ENCODE measurements at regions not wholly inside any gene's neighbourhood (a gene's known extent, or its start where the extent isn't known, plus 50 kb on each side); places are given as distances from the start of the nearest gene placed in this dataset.

GRCh38 chr18:30709595-30709994, 332.9 kb downstream of the DSC3 start:
- Histone ChIP-seq H3K9me3 (ENCODE audit: low read depth) (no peaks in the 10 kb centered on the region), H3K79me2 (ENCODE audit: low read depth) (no peaks in the 10 kb centered on the region), H3K9ac (no peak overlapping the region), H3K27ac (no peak overlapping the region), H3K36me3 (no peaks in the 10 kb centered on the region), H3K27me3 (no peaks in the 10 kb centered on the region), H3K4me3 (no peak overlapping the region), H3K4me2 (no peak overlapping the region), H3F3A (ENCODE audit: low read depth) (no peaks in the 10 kb centered on the region), H4K20me1 (ENCODE audit: low read depth) (no peaks in the 10 kb centered on the region), H2AFZ (replicated peaks) (no peak overlapping the region), H3K4me1 (no peaks in the 10 kb centered on the region)
- Mint-ChIP-seq H3K27me3 (ENCODE audit: insufficient read depth, low read depth) (no peaks in the 10 kb centered on the region), H3K36me3 (no peaks in the 10 kb centered on the region), H3K4me1 (no peaks in the 10 kb centered on the region), H3K4me3 (no peak overlapping the region), H3K27ac (no peak overlapping the region), H3K9me3 (no peaks in the 10 kb centered on the region)
- no peak for TF ChIP-seq CTCF (IDR thresholded peaks at IDR 0.05)
- TF ChIP-seq EZH2 (IDR thresholded peaks at IDR 0.05): no peak
- TF ChIP-seq EZH2phosphoT487 (IDR thresholded peaks at IDR 0.05): no peak
- DNase-seq (ENCODE audit: low spot score): no peak

- Histone ChIP-seq H3K27me3 (no peaks in the 10 kb centered on the region), H3K27ac (no peak overlapping the region), H3K4me2 (no peak overlapping the region), H3K79me2 (ENCODE audit: low read depth) (no peaks in the 10 kb centered on the region), H4K20me1 (ENCODE audit: low read depth) (no peaks in the 10 kb centered on the region), H3K4me3 (no peak overlapping the region), H3K9ac (no peak overlapping the region), H3K4me1 (no peaks in the 10 kb centered on the region), H3K36me3 (no peaks in the 10 kb centered on the region), H3K9me3 (ENCODE audit: low read depth) (no peaks in the 10 kb centered on the region), H3F3A (ENCODE audit: low read depth) (no peaks in the 10 kb centered on the region), H2AFZ (replicated peaks) (no peak overlapping the region)
- Mint-ChIP-seq H3K27me3 (ENCODE audit: insufficient read depth, low read depth) (no peaks in the 10 kb centered on the region), H3K4me1 (no peaks in the 10 kb centered on the region), H3K36me3 (no peaks in the 10 kb centered on the region), H3K4me3 (no peak overlapping the region), H3K27ac (no peak overlapping the region), H3K9me3 (no peaks in the 10 kb centered on the region)
- no peak for DNase-seq (ENCODE audit: low spot score)
- TF ChIP-seq EZH2 (IDR thresholded peaks at IDR 0.05) (no peak), CTCF (IDR thresholded peaks at IDR 0.05) (no peak), EZH2phosphoT487 (IDR thresholded peaks at IDR 0.05) (no peak)
These were observed 336.6 kb downstream of the DSC3 start for GRCh38 chr18:30705943-30706342.

- H3K4me1 Mint-ChIP-seq: no peaks in the 10 kb centered on the region
- Histone ChIP-seq H3K9ac (no peak overlapping the region), H3K36me3 (no peaks in the 10 kb centered on the region), H4K20me1 (ENCODE audit: low read depth) (no peaks in the 10 kb centered on the region), H3K27ac (no peak overlapping the region), H3K4me1 (peaks cover 16% of the 10 kb centered on the region), H3F3A (ENCODE audit: low read depth) (no peaks in the 10 kb centered on the region), H3K9me3 (ENCODE audit: low read depth) (no peaks in the 10 kb centered on the region), H3K27me3 (no peaks in the 10 kb centered on the region), H3K79me2 (ENCODE audit: low read depth) (no peaks in the 10 kb centered on the region), H3K4me3 (no peak overlapping the region), H3K4me2 (no peak overlapping the region), H2AFZ (replicated peaks) (no peak overlapping the region)
- H3K27ac Mint-ChIP-seq: no peak overlapping the region
- no peaks in the 10 kb centered on the region for H3K36me3 Mint-ChIP-seq
- no peaks in the 10 kb centered on the region for H3K27me3 Mint-ChIP-seq (ENCODE audit: insufficient read depth, low read depth)
- no peaks in the 10 kb centered on the region for H3K9me3 Mint-ChIP-seq
- H3K4me3 Mint-ChIP-seq: no peak overlapping the region
- TF ChIP-seq EZH2phosphoT487 (IDR thresholded peaks at IDR 0.05) (no peak), CTCF (IDR thresholded peaks at IDR 0.05) (no peak), EZH2 (IDR thresholded peaks at IDR 0.05) (no peak)
- DNase-seq (ENCODE audit: low spot score): no peak
These were observed 344.0 kb downstream of the DSC3 start for GRCh38 chr18:30698571-30698970.

- H3K36me3 ChIP-seq: no peaks in the 10 kb centered on the region
- Mint-ChIP-seq H3K4me1 (no peaks in the 10 kb centered on the region), H3K4me3 (no peak overlapping the region), H3K27ac (no peak overlapping the region), H3K27me3 (ENCODE audit: insufficient read depth, low read depth) (no peaks in the 10 kb centered on the region), H3K36me3 (no peaks in the 10 kb centered on the region), H3K9me3 (no peaks in the 10 kb centered on the region)
- no peak for DNase-seq (ENCODE audit: low spot score)
- no peaks in the 10 kb centered on the region for H3K9me3 ChIP-seq (ENCODE audit: low read depth)
- H3K79me2 ChIP-seq (ENCODE audit: low read depth): no peaks in the 10 kb centered on the region
- no peaks in the 10 kb centered on the region for H3K27me3 ChIP-seq
- no peaks in the 10 kb centered on the region for H3F3A ChIP-seq (ENCODE audit: low read depth)
- no peak overlapping the region for H3K27ac ChIP-seq
- no peak overlapping the region for H3K9ac ChIP-seq
- H3K4me3 ChIP-seq: no peak overlapping the region
- TF ChIP-seq EZH2phosphoT487 (IDR thresholded peaks at IDR 0.05) (no peak), CTCF (IDR thresholded peaks at IDR 0.05) (no peak), EZH2 (IDR thresholded peaks at IDR 0.05) (no peak)
- no peak overlapping the region for H3K4me2 ChIP-seq
- no peak overlapping the region for H2AFZ ChIP-seq (replicated peaks)
- peaks cover 16% of the 10 kb centered on the region for H3K4me1 ChIP-seq
- H4K20me1 ChIP-seq (ENCODE audit: low read depth): no peaks in the 10 kb centered on the region
These were observed 346.3 kb downstream of the DSC3 start for GRCh38 chr18:30696201-30696600.
